ENCODE measurements at regions not wholly inside any gene's neighbourhood (a gene's known extent, or its start where the extent isn't known, plus 50 kb on each side); places are given as distances from the start of the nearest gene placed in this dataset.

DNA sequence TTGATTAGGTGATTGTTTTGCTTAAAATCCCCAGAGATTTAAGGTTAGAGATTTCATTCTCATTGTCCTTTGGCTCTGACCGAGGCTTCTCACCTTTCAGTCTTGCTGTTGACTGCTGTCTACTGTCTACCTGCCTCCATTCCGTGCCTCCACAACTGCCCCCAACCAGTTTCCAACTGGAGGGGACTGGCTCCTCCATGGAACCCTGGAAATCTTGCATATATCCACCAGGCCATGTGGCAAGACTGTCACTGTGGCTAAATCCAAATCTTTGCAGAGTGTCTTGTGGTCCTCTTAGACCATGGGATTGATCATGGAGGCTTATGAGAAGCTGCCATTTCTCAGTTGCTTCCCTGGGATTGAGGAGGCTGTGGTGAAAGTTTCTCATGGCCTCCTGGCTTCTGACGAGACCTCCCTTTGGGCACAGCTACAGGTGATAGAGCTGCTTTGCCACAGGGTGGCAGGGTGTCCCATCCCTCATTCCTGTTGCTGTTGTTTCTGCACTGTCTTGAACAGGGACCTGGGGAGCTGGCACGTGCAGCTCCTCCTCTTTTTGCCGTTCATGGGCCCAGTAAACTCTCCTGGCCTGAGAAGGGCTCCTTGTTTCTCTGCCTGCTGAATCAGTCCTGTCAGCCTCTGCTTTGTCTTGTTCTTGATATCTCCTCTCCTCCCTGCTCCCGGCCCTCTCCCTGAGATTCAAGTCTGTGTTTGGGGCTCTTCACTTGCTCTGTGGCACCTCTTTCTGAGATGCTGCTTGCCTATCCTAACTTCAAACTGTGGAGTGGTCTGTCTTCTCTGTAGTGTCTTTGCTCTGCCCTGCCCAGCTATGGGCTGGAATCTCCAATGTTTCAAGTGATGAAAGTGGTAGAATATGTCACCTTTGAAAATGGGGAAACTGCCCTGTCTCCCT, 63.6 kb upstream of the IGFBP3 start:
- TF ChIP-seq, protein P1, sequence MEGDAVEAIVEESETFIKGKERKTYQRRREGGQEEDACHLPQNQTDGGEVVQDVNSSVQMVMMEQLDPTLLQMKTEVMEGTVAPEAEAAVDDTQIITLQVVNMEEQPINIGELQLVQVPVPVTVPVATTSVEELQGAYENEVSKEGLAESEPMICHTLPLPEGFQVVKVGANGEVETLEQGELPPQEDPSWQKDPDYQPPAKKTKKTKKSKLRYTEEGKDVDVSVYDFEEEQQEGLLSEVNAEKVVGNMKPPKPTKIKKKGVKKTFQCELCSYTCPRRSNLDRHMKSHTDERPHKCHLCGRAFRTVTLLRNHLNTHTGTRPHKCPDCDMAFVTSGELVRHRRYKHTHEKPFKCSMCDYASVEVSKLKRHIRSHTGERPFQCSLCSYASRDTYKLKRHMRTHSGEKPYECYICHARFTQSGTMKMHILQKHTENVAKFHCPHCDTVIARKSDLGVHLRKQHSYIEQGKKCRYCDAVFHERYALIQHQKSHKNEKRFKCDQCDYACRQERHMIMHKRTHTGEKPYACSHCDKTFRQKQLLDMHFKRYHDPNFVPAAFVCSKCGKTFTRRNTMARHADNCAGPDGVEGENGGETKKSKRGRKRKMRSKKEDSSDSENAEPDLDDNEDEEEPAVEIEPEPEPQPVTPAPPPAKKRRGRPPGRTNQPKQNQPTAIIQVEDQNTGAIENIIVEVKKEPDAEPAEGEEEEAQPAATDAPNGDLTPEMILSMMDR (conservative IDR thresholded peaks at IDR 0.05; ENCODE audit: low read length) = no peak
- TF ChIP-seq EZH2phosphoT487 (IDR thresholded peaks at IDR 0.05; ENCODE audit: borderline replicate concordance, low read depth, low read length) = no peak
